GM13976 (cell line): ENCODE measurements at regions not wholly inside any gene's neighbourhood (a gene's known extent, or its start where the extent isn't known, plus 50 kb on each side); places are given as distances from the start of the nearest gene placed in this dataset.

Experiments used
- DNase-seq: peaks from one replicate; pipeline ENCODE4 v3.0.0; 2012; ENCODE audit warnings: low spot score
- CTCF ChIP-seq: IDR thresholded peaks from 2 replicates; pipeline ENCODE4 v1.5.1; 2012; ENCODE audit warnings: borderline replicate concordance, mild to moderate bottlenecking; ENCODE audit not compliant: insufficient read depth; ENCODE audit errors: extremely low read depth, missing control alignments, control extremely low read depth
- in situ Hi-C: fragments of 300-500 bp; cut with MboI; formaldehyde crosslinking; loops from one replicate; pipeline ENCODE4 v1.12.0; 2022; ENCODE audit warnings: low sequenced_read_pairs, mixed read lengths, inconsistent platforms; ENCODE audit not compliant: unreplicated experiment

- no peak for DNase-seq
- TF ChIP-seq CTCF, result no peak
- in situ Hi-C loops, result no loop called here
Measured at GRCh38 chr5:2120361-2120760, 237.6 kb upstream of the IRX4 start.

GRCh38 chr5:2119573-2119972 lies 236.8 kb upstream of the IRX4 start:
- in situ Hi-C loops, result no loop called here
- TF ChIP-seq CTCF, result no peak
- DNase-seq, result no peak

GRCh38 chr5:2113348-2114131 lies 230.8 kb upstream of the IRX4 start:
- in situ Hi-C loops, result no loop called here
- TF ChIP-seq CTCF, result no peak
- no peak for DNase-seq

- in situ Hi-C loops, result no loop called here
Measured at GRCh38 chr5:2112173-2113025, 229.7 kb upstream of the IRX4 start.

GRCh38 chr5:2111569-2112105 lies 228.9 kb upstream of the IRX4 start:
- no peak for DNase-seq
- TF ChIP-seq CTCF, result no peak
- in situ Hi-C loops, result no loop called here

More at GRCh38 chr5:2112173-2113025, 229.7 kb upstream of the IRX4 start:
- DNase-seq, result no peak
- no peak for TF ChIP-seq CTCF

GRCh38 chr5:2110934-2111462 lies 228.3 kb upstream of the IRX4 start:
- DNase-seq, result no peak
- in situ Hi-C loops, result no loop called here
- no peak for TF ChIP-seq CTCF
